SK-N-MC (cell line): ENCODE measurements at regions not wholly inside any gene's neighbourhood (a gene's known extent, or its start where the extent isn't known, plus 50 kb on each side); places are given as distances from the start of the nearest gene placed in this dataset.

Source experiments
- EZH2 ChIP-seq: fragments of 200-600 bp; sonication (generic); IDR thresholded peaks from one replicate; pipeline ENCODE4 v1.6.1; 2017; ENCODE audit warnings: antibody characterized with exemption
- FOXP2 ChIP-seq: optimal IDR thresholded peaks from 2 replicates; pipeline ENCODE3; 2011; ENCODE audit warnings: mild to moderate bottlenecking, moderate library complexity; ENCODE audit not compliant: insufficient read depth; ENCODE audit errors: extremely low read length, control extremely low read depth
- POLR2AphosphoS5 ChIP-seq: IDR thresholded peaks from 2 replicates; pipeline ENCODE4 v1.6.1; 2012; ENCODE audit warnings: mild to moderate bottlenecking, low read depth, low read length, borderline replicate concordance

- TF ChIP-seq EZH2 (no peak), POLR2AphosphoS5 (no peak), FOXP2 (no peak)
These were observed 232.5 kb upstream of the NCAM1 start for GRCh38 chr11:112728716-112729115.
